HG03575 (cell line): ENCODE measurements at regions not wholly inside any gene's neighbourhood (a gene's known extent, or its start where the extent isn't known, plus 50 kb on each side); places are given as distances from the start of the nearest gene placed in this dataset.

Experiments used
- ATAC-seq: cut with Tn5 transposase; IDR thresholded peaks from one replicate; pipeline ENCODE4 v1.9.1; 2021; ENCODE audit not compliant: unreplicated experiment, insufficient number of reproducible peaks, low FRiP score; ENCODE audit errors: extremely low read depth

- ATAC-seq: no peak
Measured at GRCh38 chr1:239647964-239648632, 261.7 kb downstream of the CHRM3 start.

- no peak for ATAC-seq
Measured at GRCh38 chr1:239655023-239655422, 268.7 kb downstream of the CHRM3 start.

- ATAC-seq: no peak
Measured at GRCh38 chr1:239657291-239657690, 270.9 kb downstream of the CHRM3 start.

GRCh38 chr1:239662950-239663349, 276.6 kb downstream of the CHRM3 start:
- no peak for ATAC-seq

- ATAC-seq: no peak
Measured at GRCh38 chr1:239672256-239672655, 285.9 kb downstream of the CHRM3 start.

GRCh38 chr1:239675735-239676134, 289.4 kb downstream of the CHRM3 start:
- ATAC-seq: no peak

- no peak for ATAC-seq
Measured at GRCh38 chr1:239676522-239677273, 290.3 kb downstream of the CHRM3 start.

- no peak for ATAC-seq
Measured at GRCh38 chr1:239677362-239677761, 291.0 kb downstream of the CHRM3 start.

GRCh38 chr1:239678181-239678580, 291.8 kb downstream of the CHRM3 start:
- ATAC-seq: no peak

- ATAC-seq: no peak
Measured at GRCh38 chr1:239682046-239682445, 295.7 kb downstream of the CHRM3 start.

- no peak for ATAC-seq
Measured at GRCh38 chr1:239682960-239683359, 296.6 kb downstream of the CHRM3 start.

GRCh38 chr1:239686386-239686785, 300.0 kb downstream of the CHRM3 start:
- no peak for ATAC-seq

GRCh38 chr1:239696317-239696716, 309.9 kb downstream of the CHRM3 start:
- ATAC-seq: no peak

GRCh38 chr1:239700667-239701066, 314.3 kb downstream of the CHRM3 start:
- no peak for ATAC-seq

GRCh38 chr1:239703075-239703474, 316.7 kb downstream of the CHRM3 start:
- ATAC-seq: no peak

- no peak for ATAC-seq
Measured at GRCh38 chr1:239706245-239706892, 320.0 kb downstream of the CHRM3 start.

- ATAC-seq: no peak
Measured at GRCh38 chr1:239707615-239708014, 321.2 kb downstream of the CHRM3 start.

- ATAC-seq: no peak
Measured at GRCh38 chr1:239708622-239709021, 322.3 kb downstream of the CHRM3 start.

GRCh38 chr1:239711768-239712167, 325.4 kb downstream of the CHRM3 start:
- no peak for ATAC-seq
